SHP77 (cell line): ENCODE measurements at regions not wholly inside any gene's neighbourhood (a gene's known extent, or its start where the extent isn't known, plus 50 kb on each side); places are given as distances from the start of the nearest gene placed in this dataset.

Experiments used
- DNase-seq, 2 experiments: peaks; one replicate each; lab custom pipeline; 2025; lab: John Stamatoyannopoulos, UW

GRCh38 chr1:201771466-201771865, 57.5 kb upstream of the IPO9 start:
- no peak for DNase-seq

GRCh38 chr1:201772178-201772577, 56.8 kb upstream of the IPO9 start:
- no peak for DNase-seq

GRCh38 chr1:201773764-201774163, 55.2 kb upstream of the IPO9 start:
- no peak for DNase-seq

GRCh38 chr1:201774224-201774982, 54.6 kb upstream of the IPO9 start:
- DNase-seq = no peak

GRCh38 chr1:201774983-201775344, 54.0 kb upstream of the IPO9 start:
- DNase-seq = no peak

- DNase-seq = no peak
Measured at GRCh38 chr1:201775380-201775779, 53.6 kb upstream of the IPO9 start.

- no peak for DNase-seq
Measured at GRCh38 chr1:201778279-201779065, 50.5 kb upstream of the IPO9 start.
